ENCODE measurements at regions not wholly inside any gene's neighbourhood (a gene's known extent, or its start where the extent isn't known, plus 50 kb on each side); places are given as distances from the start of the nearest gene placed in this dataset.

GRCh38 chr4:176441594-176441993 is 121.8 kb downstream of the SPCS3 start:
- ChIA-PET CTCF (interaction anchor here (0.7 kb wide), 1 partner anchor 80 kb away, joined by 3 read pairs; no protein-coding TSS in a partner anchor), POLR2A (no interaction called here)
- Histone ChIP-seq H3K4me3 (ENCODE audit: low read depth, low read length) (no peak overlapping the region), H3K36me3 (ENCODE audit: control insufficient read depth in 2 of 2, insufficient read depth in 1 of 2, low read length in 2 of 2) (no peaks in the 10 kb centered on the region), H3K4me1 (ENCODE audit: control insufficient read depth, insufficient read depth, low read length) (no peaks in the 10 kb centered on the region), H3K27ac (ENCODE audit: extremely low read depth, low read depth, low read length) (no peak overlapping the region), H3K9me3 (ENCODE audit: control insufficient read depth, insufficient read depth, low read depth, low read length) (no peaks in the 10 kb centered on the region)
- no peak for TF ChIP-seq ZFP69B (tag by site-specific recombination; IDR thresholded peaks at IDR 0.05)

- Histone ChIP-seq H3K4me3 (ENCODE audit: low read depth, low read length) (no peak overlapping the region), H3K27ac (ENCODE audit: extremely low read depth, low read depth, low read length) (no peak overlapping the region), H3K9me3 (ENCODE audit: control insufficient read depth, insufficient read depth, low read depth, low read length) (no peaks in the 10 kb centered on the region), H3K36me3 (ENCODE audit: control insufficient read depth in 2 of 2, insufficient read depth in 1 of 2, low read length in 2 of 2) (no peaks in the 10 kb centered on the region), H3K4me1 (ENCODE audit: control insufficient read depth, insufficient read depth, low read length) (no peaks in the 10 kb centered on the region)
- ChIA-PET CTCF (interaction anchor here (1.3 kb wide), 1 partner anchor 65 kb away, joined by 8 read pairs; no protein-coding TSS in a partner anchor), POLR2A (no interaction called here)
- TF ChIP-seq ZBTB21 (tag by site-specific recombination; IDR thresholded peaks at IDR 0.05) (no peak), ZNF623 (tag by site-specific recombination; IDR thresholded peaks at IDR 0.05) (no peak), ZNF513 (tag by site-specific recombination; IDR thresholded peaks at IDR 0.05) (no peak), GFI1B (tag by site-specific recombination; IDR thresholded peaks at IDR 0.05) (no peak)
These were observed 123.4 kb downstream of the SPCS3 start for GRCh38 chr4:176443117-176443516.

GRCh38 chr4:176443646-176444409 is 124.1 kb downstream of the SPCS3 start:
- no peak overlapping the region for H3K27ac ChIP-seq (ENCODE audit: extremely low read depth, low read depth, low read length)
- POLR2A ChIA-PET = no interaction called here
- no peaks in the 10 kb centered on the region for H3K9me3 ChIP-seq (ENCODE audit: control insufficient read depth, insufficient read depth, low read depth, low read length)
- TF ChIP-seq ZNF311 (tag by site-specific recombination; IDR thresholded peaks at IDR 0.05; ENCODE audit: borderline replicate concordance) (no peak), ZNF211 (tag by site-specific recombination; IDR thresholded peaks at IDR 0.05; ENCODE audit: low read depth) (no peak), ZNF350 (tag by site-specific recombination; IDR thresholded peaks at IDR 0.05) (no peak), ZNF837 (tag by site-specific recombination; IDR thresholded peaks at IDR 0.05) (no peak), ZNF792 (tag by site-specific recombination; IDR thresholded peaks at IDR 0.05) (no peak), ZNF140 (tag by site-specific recombination; IDR thresholded peaks at IDR 0.05) (no peak), ZBTB7A (tag by site-specific recombination; IDR thresholded peaks at IDR 0.05; ENCODE audit: low read depth) (no peak), ZNF561 (tag by site-specific recombination; IDR thresholded peaks at IDR 0.05; ENCODE audit: borderline replicate concordance) (no peak), ZNF654 (tag by site-specific recombination; IDR thresholded peaks at IDR 0.05; ENCODE audit: low read depth) (no peak), ZNF114 (tag by site-specific recombination; IDR thresholded peaks at IDR 0.05) (no peak)
- H3K4me1 ChIP-seq (ENCODE audit: control insufficient read depth, insufficient read depth, low read length) = no peaks in the 10 kb centered on the region
- CTCF ChIA-PET = interaction anchor here (0.5 to 1.3 kb wide), 2 partner anchors 66 to 234 kb away, joined by 4 to 8 read pairs; no protein-coding TSS in a partner anchor
- no peak overlapping the region for H3K4me3 ChIP-seq (ENCODE audit: low read depth, low read length)
- no peaks in the 10 kb centered on the region for H3K36me3 ChIP-seq (ENCODE audit: control insufficient read depth in 2 of 2, insufficient read depth in 1 of 2, low read length in 2 of 2)

GRCh38 chr4:176444741-176445140 is 125.0 kb downstream of the SPCS3 start:
- Histone ChIP-seq H3K36me3 (ENCODE audit: control insufficient read depth in 2 of 2, insufficient read depth in 1 of 2, low read length in 2 of 2) (no peaks in the 10 kb centered on the region), H3K4me1 (ENCODE audit: control insufficient read depth, insufficient read depth, low read length) (no peaks in the 10 kb centered on the region), H3K27ac (ENCODE audit: extremely low read depth, low read depth, low read length) (no peak overlapping the region), H3K9me3 (ENCODE audit: control insufficient read depth, insufficient read depth, low read depth, low read length) (no peaks in the 10 kb centered on the region), H3K4me3 (ENCODE audit: low read depth, low read length) (no peak overlapping the region)
- CTCF ChIA-PET = interaction anchor here (0.5 kb wide), 1 partner anchor 623 kb away, joined by 4 read pairs; no protein-coding TSS in a partner anchor
- POLR2A ChIA-PET = no interaction called here
- no peak for TF ChIP-seq ZNF248 (tag by site-specific recombination; IDR thresholded peaks at IDR 0.05)
- no peak for TF ChIP-seq CTCF (tag by site-specific recombination; IDR thresholded peaks at IDR 0.05)
